Bronchial epithelial cell (primary cell): ENCODE measurements at regions not wholly inside any gene's neighbourhood (a gene's known extent, or its start where the extent isn't known, plus 50 kb on each side); places are given as distances from the start of the nearest gene placed in this dataset.

Experiments used
- DNase-seq: peaks from one replicate; pipeline ENCODE4 v3.0.0-alpha.2; 2010; ENCODE audit warnings: low read depth
- FAIRE-seq: peaks from 2 replicates; lab custom pipeline; 2011; peaks lifted over from hg19 to GRCh38; lab: Jason Lieb, UNC
- H3K27me3 ChIP-seq: 2 replicates; pipeline ENCODE4 v1.5.1; 2011; ENCODE audit warnings: low read length; ENCODE audit not compliant: control insufficient read depth, insufficient read depth
- H3K36me3 ChIP-seq: 2 replicates; pipeline ENCODE4 v1.5.1; 2011; ENCODE audit warnings: low read length; ENCODE audit not compliant: control insufficient read depth, insufficient read depth
- H3K4me3 ChIP-seq: 2 replicates; pipeline ENCODE4 v1.5.1; 2011; ENCODE audit warnings: mild to moderate bottlenecking, low read depth, low read length, control low read depth
- CTCF ChIP-seq: IDR thresholded peaks from 2 replicates; pipeline ENCODE4 v1.5.1; 2011; ENCODE audit warnings: mild to moderate bottlenecking, moderate library complexity, low read length, control low read depth, inconsistent platforms; ENCODE audit not compliant: insufficient read depth, severe bottlenecking

GRCh38 chr1:87853576-87854351 is 525.1 kb downstream of the LMO4 start:
- no peaks in the 10 kb centered on the region for H3K27me3 ChIP-seq
- FAIRE-seq (no peak), DNase-seq (peak; percentile 3)
- no peak for TF ChIP-seq CTCF
- no peak overlapping the region for H3K4me3 ChIP-seq
- H3K36me3 ChIP-seq: no peaks in the 10 kb centered on the region

GRCh38 chr1:87863317-87863716 is 534.6 kb downstream of the LMO4 start:
- DNase-seq: no peak
- Histone ChIP-seq H3K27me3 (no peaks in the 10 kb centered on the region), H3K36me3 (no peaks in the 10 kb centered on the region), H3K4me3 (no peak overlapping the region)
- TF ChIP-seq CTCF: no peak
- FAIRE-seq: no peak

- Histone ChIP-seq H3K27me3 (no peaks in the 10 kb centered on the region), H3K4me3 (no peak overlapping the region), H3K36me3 (no peaks in the 10 kb centered on the region)
- FAIRE-seq (no peak), DNase-seq (no peak)
- TF ChIP-seq CTCF: no peak
Measured at GRCh38 chr1:87864676-87865075, 536.0 kb downstream of the LMO4 start.

GRCh38 chr1:87866416-87866815 is 537.7 kb downstream of the LMO4 start:
- no peak for FAIRE-seq

GRCh38 chr1:87867626-87868025 is 538.9 kb downstream of the LMO4 start:
- no peak overlapping the region for H3K4me3 ChIP-seq
- H3K27me3 ChIP-seq: no peaks in the 10 kb centered on the region
- FAIRE-seq: no peak
- peak; percentile 82 for DNase-seq
- no peaks in the 10 kb centered on the region for H3K36me3 ChIP-seq
- no peak for TF ChIP-seq CTCF

More at GRCh38 chr1:87866416-87866815, 537.7 kb downstream of the LMO4 start:
- Histone ChIP-seq H3K4me3 (no peak overlapping the region), H3K36me3 (no peaks in the 10 kb centered on the region), H3K27me3 (no peaks in the 10 kb centered on the region)
- DNase-seq: no peak
- TF ChIP-seq CTCF: no peak

GRCh38 chr1:87869567-87869966 is 540.9 kb downstream of the LMO4 start:
- DNase-seq (peak; percentile 98), FAIRE-seq (no peak)
- no peak for TF ChIP-seq CTCF
- Histone ChIP-seq H3K4me3 (no peak overlapping the region), H3K27me3 (no peaks in the 10 kb centered on the region), H3K36me3 (no peaks in the 10 kb centered on the region)
